ENCODE measurements at regions not wholly inside any gene's neighbourhood (a gene's known extent, or its start where the extent isn't known, plus 50 kb on each side); places are given as distances from the start of the nearest gene placed in this dataset.
"Not testable (repeated sequence)": the region's sequence is repeated elsewhere in the genome, so short reads cannot be mapped to it uniquely, and the experiment has no call there.

DNA sequence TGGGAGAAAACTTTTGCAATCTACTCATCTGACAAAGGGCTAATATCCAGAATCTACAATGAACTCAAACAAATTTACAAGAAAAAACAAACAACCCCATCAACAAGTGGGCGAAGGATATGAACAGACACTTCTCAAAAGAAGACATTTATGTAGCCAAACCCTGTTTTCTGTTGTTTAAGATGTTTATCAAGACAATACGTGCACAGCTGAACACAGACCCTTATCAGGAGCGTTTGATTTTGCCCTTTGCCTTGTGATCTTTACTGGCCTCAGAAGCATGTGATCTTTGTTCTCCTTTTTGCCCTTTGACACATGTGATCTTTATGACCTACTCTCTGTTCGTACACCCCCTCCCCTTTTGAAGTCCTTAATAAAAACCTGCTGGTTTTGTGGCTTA, 83.7 kb downstream of the VCAM1 start:
- TF ChIP-seq POLR2A, TAF1 (IDR thresholded peaks at IDR 0.05; ENCODE audit: low read depth, low read length): not testable (repeated sequence)
